GM21737 (cell line): ENCODE measurements at regions not wholly inside any gene's neighbourhood (a gene's known extent, or its start where the extent isn't known, plus 50 kb on each side); places are given as distances from the start of the nearest gene placed in this dataset.
"Not testable (repeated sequence)": the region's sequence is repeated elsewhere in the genome, so short reads cannot be mapped to it uniquely, and the experiment has no call there.

Experiments
- ATAC-seq: cut with Tn5 transposase; IDR thresholded peaks from one replicate; pipeline ENCODE4 v1.9.1; 2021; ENCODE audit warnings: mild to moderate bottlenecking, moderate library complexity; ENCODE audit not compliant: unreplicated experiment

DNA sequence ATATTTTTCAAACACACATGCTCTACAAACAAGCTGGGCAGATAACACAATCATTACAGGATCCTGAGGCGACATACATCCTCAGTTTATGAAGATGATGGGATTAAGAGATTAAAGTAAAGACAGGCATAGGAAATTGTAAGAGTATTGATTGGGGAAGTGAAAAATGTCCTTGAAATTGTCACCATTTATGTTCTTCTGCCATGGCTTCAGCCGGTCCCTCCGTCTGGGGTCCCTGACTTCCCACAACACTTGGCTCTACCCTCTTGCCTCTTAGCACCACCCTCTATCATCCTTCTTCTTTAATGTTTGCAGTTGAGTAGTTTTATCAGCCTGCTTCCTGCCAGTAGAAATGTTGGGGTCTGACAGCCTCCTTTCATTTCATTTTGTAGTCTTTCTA is 244.4 kb downstream of the DAD1 start:
- no peak for ATAC-seq

DNA sequence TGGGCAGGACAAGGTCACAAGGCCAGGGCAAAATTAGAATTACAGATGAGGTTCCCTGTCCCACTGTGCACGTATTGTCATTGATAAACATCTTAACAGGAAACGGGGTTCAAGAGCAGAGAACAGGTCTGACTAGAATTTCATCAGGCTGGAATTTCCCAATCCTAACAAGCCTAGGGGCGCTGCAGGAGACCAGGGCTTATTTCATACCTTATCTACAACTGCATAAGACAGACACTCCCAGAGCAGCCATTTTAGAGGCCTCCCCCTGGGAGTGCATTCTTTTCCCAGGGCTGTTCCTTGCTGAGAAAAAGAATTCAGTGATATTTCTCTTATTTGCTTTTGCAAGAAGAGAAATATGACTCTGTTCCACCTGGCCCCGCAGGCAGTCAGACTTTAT is 244.8 kb downstream of the DAD1 start:
- ATAC-seq, result not testable (repeated sequence)

DNA sequence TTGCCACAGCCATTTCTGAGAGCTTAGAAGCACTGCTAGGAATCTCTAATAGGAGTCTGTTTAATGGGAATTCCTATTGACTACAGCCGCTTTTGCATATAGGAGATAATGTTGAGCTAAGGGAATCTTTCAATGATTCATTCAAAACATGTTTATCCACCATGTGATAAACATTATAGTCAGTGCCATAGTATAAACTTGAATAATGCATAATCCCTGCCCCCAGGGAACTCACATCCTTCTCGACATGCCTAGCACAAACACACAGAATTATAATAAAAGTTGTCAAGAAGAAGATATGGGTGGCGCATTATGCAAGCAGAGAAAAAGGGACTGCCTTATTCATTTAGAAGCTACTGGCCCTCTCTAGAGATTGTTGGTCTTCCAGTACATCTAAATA is 248.0 kb downstream of the DAD1 start:
- no peak for ATAC-seq

DNA sequence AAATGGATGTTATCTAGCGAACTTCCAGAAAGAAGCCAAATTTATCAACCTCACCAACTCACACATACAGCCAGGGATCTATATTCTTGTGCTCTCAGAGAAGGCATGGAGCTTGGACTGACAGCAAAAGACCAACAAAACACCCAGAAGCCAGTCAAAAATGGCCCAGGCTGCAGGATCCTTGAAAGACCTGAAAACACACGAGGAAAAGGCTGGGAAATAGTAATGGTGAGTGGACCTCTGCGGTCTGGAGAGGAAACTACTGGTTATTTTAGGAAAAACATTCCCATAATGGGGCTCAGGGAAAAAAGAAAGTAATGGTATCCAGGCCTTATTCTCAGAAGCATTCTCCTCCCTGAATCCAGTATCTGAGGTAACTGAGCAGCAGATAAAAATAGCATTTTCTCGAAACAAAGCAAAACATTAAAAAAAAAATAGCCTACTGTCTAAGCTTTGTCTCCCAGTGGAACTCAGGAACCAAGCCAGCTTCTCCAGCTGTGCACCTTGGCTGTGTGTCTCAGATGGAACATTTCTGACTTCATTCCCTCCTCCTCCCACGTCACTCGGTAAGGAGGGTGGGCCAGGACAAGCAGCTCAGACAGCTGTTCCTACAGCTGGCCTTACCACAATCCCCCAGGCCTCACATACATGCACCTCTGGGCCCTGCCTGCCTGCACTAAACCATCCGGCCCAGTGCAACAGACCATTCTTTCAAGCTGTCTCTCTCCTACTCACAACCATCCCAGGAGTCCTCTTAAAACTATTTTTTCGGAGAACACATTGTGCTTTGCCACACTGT is 249.9 kb downstream of the DAD1 start:
- ATAC-seq, result no peak

DNA sequence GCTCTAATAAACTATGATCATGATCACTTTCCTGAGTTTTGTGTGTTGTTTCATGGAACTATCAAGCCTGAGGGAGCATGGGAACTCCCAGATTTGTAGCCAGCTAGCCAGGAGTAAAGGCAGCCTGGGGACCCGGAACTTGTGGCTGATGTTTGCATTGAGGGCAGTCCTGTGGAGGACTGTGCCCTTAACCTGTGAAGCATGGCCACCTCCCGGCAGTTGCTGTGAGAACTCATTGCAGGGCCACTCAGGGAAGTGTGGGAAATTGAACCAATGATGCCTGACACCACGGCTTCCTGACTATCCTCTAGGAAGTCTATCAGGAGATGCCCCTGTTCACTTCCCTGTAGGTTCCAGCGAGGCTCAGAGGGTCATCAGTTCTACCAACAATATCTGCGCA is 250.6 kb downstream of the DAD1 start:
- no peak for ATAC-seq

DNA sequence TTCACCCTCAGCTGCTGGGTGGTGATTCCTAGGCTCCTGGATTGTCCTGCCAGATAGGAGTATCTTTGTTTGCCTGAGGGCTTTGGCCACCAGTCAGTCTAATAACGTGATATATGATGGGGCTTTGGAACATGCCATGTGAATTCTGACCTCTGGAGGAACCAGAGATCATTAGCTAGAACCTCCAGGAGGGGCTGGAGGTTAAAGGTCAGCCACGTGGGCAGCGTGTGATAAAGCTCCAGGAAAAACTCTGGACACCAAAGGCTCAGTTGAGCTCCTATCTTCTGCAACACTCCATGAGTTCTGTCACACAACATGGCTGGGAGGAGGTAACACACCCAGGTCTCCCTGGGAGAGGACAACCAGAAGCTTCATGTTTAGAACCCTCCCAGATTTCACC is 251.1 kb downstream of the DAD1 start:
- no peak for ATAC-seq

DNA sequence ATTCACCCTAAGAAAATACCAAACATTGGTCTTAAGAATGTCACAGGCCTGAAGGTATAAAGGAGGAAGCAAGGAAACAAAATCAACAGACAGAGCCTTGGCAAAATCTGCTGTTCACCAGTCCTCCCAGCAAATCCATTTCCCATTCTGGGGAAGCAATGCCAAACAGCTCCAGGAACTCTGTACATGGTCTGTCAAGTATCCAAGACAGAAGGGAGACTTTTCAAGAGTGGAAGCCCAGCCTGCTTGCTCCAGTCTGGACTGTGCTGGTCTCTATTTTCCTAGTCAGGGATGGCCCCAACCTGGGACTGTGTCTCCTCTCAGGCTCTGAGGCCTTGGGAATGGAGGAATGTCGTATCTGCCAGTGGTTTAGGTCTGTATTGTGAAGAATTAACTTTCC is 251.5 kb downstream of the DAD1 start:
- no peak for ATAC-seq

GRCh38 chr14:22336031-22336430 is 253.0 kb downstream of the DAD1 start:
- ATAC-seq, result no peak

- ATAC-seq, result no peak
These were observed 254.4 kb downstream of the DAD1 start for GRCh38 chr14:22334627-22335026.

DNA sequence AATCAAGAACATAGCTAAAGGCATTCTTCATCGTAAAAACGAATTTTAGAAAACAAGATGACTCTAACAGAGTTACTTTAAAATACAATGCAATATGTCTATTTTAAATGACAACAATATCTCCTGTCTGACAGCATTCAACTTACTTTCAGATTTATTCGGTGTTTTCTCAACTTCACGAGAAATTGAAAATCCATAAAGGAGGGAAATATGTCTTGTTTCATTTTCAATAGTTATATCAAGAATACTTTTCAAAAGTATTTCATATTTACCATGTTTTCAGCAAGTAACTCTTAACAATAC is 254.8 kb downstream of the DAD1 start:
- no peak for ATAC-seq

- ATAC-seq, result no peak
These were observed 255.4 kb downstream of the DAD1 start for GRCh38 chr14:22333422-22334274.

DNA sequence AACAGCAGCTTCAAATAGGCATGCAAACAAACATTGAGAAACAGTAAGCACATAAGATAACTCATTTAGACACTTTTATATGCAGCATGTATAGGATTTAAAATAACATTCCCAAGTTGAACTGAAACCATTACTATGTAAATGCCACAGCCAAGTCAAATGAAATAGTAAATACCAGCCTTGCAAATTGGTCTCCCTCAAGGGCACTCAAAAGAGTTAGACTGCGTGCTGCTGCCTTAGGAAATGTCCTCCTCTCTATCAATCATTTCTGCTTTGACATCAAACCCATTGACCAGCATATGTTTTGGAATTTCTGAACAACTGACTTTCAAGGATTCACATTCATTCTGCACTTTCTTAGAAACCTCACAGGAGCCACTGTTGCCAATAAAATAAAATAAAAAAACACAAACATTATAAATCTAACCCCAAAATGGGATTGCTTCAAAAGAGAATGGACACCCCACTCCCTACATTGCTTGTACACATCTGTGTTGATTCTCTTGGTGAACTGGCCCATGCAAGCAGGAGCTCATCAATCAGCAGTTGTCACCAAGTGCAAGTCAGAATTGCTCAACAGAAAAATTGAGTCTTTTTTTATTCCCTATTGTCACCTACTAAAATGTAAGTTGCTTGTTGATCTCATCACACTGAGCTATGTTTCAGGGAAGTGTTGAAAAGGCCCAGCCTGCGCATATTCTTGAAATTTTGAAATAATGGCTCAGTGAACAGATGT is 256.2 kb downstream of the DAD1 start:
- no peak for ATAC-seq

DNA sequence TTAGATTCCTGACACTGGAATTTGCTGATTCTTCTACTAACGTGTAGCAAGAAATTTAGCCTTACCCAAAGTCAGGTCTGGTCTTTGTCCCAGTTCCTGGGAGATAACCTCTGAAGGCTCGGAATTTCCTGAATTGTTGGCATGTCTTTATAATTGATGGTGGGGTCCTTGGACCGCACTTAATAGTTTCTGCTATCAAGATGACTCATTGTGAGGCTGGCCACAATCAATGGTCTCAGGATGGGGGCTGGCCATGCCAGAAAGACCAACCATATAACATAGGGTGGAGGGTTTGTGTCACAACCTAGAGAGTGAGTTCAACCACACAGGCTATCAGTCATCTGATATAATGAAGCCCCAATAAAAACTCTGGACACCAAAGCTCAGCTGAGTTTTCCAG is 259.7 kb downstream of the DAD1 start:
- no peak for ATAC-seq

DNA sequence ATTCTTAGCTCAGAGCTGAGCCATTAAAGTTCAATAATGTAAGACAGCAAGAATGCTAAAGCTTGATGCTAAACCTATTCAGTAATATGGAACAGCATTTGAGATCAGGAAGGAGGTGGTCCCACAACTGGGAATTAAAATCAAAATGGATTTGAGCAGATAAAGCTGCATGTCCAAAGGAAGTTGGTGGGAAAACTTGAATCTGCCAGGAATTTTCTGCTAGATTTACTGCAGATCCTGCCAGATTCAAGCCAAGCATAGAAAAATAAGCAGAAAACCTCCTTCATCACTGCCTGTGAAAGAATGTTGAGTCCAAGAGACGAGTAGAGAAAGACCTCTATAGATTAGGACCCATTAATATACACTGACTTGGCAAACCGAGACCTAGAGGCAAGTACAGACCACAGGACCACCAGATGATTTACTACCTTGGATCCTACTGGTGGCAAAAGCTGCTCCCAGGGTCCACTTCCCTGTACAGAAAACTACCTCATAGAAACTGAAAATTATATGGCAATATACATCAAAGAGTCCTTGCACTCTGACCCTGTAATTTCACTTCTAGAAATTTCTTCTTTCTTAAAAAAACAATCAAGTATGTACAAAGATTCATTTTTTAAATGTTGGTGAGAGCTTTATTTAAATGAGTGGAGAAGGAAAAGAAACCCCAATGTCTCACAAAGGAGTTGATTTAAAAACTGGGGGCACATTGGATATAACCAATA is 263.2 kb downstream of the DAD1 start:
- no peak for ATAC-seq

DNA sequence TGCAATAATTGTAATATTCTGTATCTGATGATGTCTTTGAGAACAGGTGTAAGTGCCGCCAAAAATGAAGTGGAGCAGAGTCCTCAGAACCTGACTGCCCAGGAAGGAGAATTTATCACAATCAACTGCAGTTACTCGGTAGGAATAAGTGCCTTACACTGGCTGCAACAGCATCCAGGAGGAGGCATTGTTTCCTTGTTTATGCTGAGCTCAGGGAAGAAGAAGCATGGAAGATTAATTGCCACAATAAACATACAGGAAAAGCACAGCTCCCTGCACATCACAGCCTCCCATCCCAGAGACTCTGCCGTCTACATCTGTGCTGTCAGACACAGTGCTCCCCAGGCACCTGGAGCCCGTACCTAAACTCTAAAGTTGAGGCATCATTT is 268.7 kb downstream of the DAD1 start:
- no peak for ATAC-seq

GRCh38 chr14:22319526-22320361 is 269.3 kb downstream of the DAD1 start:
- no peak for ATAC-seq

GRCh38 chr14:22318951-22319350 is 270.1 kb downstream of the DAD1 start:
- no peak for ATAC-seq

DNA sequence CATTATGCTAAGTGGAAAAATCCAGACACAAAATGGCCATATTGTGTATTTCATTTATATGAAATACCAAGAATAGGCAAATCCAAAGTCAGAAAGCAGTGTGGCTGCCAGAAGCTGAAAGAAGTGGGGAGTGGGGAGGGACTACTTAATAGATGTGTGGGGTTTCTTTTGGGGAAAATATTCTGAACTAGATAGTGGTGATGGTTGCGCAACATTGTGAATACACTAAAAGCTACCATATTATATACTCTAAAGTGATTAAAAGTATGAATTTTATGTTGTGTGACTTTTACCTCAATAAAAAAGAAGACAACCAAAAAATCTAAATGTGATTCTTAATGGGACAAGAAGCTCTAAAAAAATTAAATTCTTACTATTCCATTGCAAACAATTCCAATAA is 272.6 kb downstream of the DAD1 start:
- ATAC-seq, result no peak

DNA sequence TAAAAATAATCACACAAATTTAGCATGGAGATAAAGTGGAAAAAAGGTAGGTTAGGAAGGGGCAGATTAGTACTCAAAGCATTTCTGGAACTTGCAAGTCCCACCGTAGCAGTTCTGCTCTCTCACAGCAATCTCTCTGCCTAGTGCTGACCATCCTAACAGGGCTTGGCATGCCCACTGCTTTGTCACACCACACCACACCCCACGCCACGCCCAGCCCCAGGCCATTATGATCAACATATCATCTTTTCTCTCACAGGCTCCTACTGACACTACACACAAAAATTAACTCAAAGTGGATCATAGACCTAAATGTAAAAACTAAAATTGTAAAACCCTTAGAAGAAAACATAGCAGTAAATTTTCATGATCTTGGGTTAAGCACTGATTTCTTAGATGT is 273.7 kb downstream of the DAD1 start:
- no peak for ATAC-seq

DNA sequence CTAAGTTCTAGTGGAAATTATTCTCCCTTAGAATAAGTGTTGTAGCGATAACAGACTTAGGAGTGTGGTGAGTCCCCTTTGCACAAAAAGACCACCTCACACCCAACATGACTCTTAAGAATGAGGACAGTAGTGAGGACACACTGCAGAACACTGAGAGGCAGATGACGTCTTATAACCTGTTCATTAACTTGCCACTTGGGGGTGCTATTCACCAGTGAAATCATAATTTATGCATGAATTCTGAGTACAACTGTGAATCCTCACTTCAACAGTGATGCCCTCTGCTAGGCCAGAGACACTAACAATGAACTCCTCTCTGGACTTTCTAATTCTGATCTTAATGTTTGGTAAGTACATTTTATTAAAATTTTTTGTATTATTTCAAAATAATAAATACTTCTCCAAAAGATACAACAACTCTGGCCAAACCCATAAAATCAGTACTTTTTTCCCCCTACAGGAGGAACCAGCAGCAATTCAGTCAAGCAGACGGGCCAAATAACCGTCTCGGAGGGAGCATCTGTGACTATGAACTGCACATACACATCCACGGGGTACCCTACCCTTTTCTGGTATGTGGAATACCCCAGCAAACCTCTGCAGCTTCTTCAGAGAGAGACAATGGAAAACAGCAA is 274.7 kb downstream of the DAD1 start:
- ATAC-seq, result no peak
